Ammon's horn (tissue), 1 donor: ENCODE measurements at regions not wholly inside any gene's neighbourhood (a gene's known extent, or its start where the extent isn't known, plus 50 kb on each side); places are given as distances from the start of the nearest gene placed in this dataset.

ENCODE experiments used
- DNase-seq: peaks from one replicate; pipeline ENCODE4 v3.0.0-alpha.2; 2016; ENCODE audit warnings: low spot score

GRCh38 chr3:102183186-102183585, 251.6 kb upstream of the ZPLD1 start:
- no peak for DNase-seq

- DNase-seq: no peak
Observed at GRCh38 chr3:102183623-102184022, 251.2 kb upstream of the ZPLD1 start.

- no peak for DNase-seq
Observed at GRCh38 chr3:102189541-102189940, 245.3 kb upstream of the ZPLD1 start.

GRCh38 chr3:102189956-102190723, 244.7 kb upstream of the ZPLD1 start:
- no peak for DNase-seq

- DNase-seq: no peak
Observed at GRCh38 chr3:102192575-102192974, 242.2 kb upstream of the ZPLD1 start.

GRCh38 chr3:102193255-102193654, 241.6 kb upstream of the ZPLD1 start:
- no peak for DNase-seq

- DNase-seq: no peak
Observed at GRCh38 chr3:102194001-102194400, 240.8 kb upstream of the ZPLD1 start.

GRCh38 chr3:102194760-102195159, 240.1 kb upstream of the ZPLD1 start:
- DNase-seq: no peak

GRCh38 chr3:102195198-102195948, 239.4 kb upstream of the ZPLD1 start:
- no peak for DNase-seq

GRCh38 chr3:102200126-102200525, 234.7 kb upstream of the ZPLD1 start:
- DNase-seq: no peak

- DNase-seq: no peak
Observed at GRCh38 chr3:102200560-102200959, 234.3 kb upstream of the ZPLD1 start.

GRCh38 chr3:102205647-102206046, 229.2 kb upstream of the ZPLD1 start:
- DNase-seq: peak; percentile 55

GRCh38 chr3:102206511-102207031, 228.2 kb upstream of the ZPLD1 start:
- DNase-seq: no peak

- DNase-seq: no peak
Observed at GRCh38 chr3:102207151-102207571, 227.7 kb upstream of the ZPLD1 start.

GRCh38 chr3:102215166-102215565, 219.6 kb upstream of the ZPLD1 start:
- no peak for DNase-seq

- no peak for DNase-seq
Observed at GRCh38 chr3:102223132-102223531, 211.7 kb upstream of the ZPLD1 start.

- peak; percentile 32 for DNase-seq
Observed at GRCh38 chr3:102224171-102224570, 210.6 kb upstream of the ZPLD1 start.

GRCh38 chr3:102225005-102225404, 209.8 kb upstream of the ZPLD1 start:
- no peak for DNase-seq

- DNase-seq: peak; percentile 75
Observed at GRCh38 chr3:102225407-102226132, 209.2 kb upstream of the ZPLD1 start.

GRCh38 chr3:102226463-102226862, 208.4 kb upstream of the ZPLD1 start:
- no peak for DNase-seq

- DNase-seq: peak; percentile 89
Observed at GRCh38 chr3:102229062-102229655, 205.7 kb upstream of the ZPLD1 start.

GRCh38 chr3:102230057-102230456, 204.8 kb upstream of the ZPLD1 start:
- no peak for DNase-seq
